ENCODE measurements at regions not wholly inside any gene's neighbourhood (a gene's known extent, or its start where the extent isn't known, plus 50 kb on each side); places are given as distances from the start of the nearest gene placed in this dataset.

DNA sequence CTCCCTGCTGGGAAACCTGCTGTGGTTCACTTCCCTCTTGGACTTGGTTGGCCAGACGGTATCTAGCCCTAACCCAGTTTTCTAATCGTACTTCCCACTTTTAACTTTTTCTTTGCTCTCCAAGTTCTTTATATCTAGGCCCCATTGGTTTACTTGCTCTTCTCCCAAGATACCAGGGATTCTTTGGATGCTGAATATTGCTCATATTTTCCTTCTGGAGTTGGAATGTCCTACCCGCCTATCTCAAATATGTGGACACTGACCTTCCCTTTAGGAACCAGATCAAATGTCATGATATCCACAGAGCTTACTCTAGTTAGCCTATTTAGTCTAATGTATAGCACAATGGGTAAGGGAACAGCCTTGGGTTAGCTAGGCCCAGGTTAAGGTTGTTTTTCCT, 228.6 kb downstream of the DACT1 start:
- TF ChIP-seq, protein P1, sequence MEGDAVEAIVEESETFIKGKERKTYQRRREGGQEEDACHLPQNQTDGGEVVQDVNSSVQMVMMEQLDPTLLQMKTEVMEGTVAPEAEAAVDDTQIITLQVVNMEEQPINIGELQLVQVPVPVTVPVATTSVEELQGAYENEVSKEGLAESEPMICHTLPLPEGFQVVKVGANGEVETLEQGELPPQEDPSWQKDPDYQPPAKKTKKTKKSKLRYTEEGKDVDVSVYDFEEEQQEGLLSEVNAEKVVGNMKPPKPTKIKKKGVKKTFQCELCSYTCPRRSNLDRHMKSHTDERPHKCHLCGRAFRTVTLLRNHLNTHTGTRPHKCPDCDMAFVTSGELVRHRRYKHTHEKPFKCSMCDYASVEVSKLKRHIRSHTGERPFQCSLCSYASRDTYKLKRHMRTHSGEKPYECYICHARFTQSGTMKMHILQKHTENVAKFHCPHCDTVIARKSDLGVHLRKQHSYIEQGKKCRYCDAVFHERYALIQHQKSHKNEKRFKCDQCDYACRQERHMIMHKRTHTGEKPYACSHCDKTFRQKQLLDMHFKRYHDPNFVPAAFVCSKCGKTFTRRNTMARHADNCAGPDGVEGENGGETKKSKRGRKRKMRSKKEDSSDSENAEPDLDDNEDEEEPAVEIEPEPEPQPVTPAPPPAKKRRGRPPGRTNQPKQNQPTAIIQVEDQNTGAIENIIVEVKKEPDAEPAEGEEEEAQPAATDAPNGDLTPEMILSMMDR (optimal IDR thresholded peaks at IDR 0.05 in 1 of 3, IDR thresholded peaks at IDR 0.05 in 1 of 3, conservative IDR thresholded peaks at IDR 0.05 in 1 of 3; ENCODE audit: extremely low read depth in 1 of 3, insufficient read depth in 2 of 3, low read length in 3 of 3), result no peak
- TF ChIP-seq EZH2 (IDR thresholded peaks at IDR 0.05; ENCODE audit: low read length), result no peak

Data from keratinocyte (primary cell).